HepG2 (cell line): ENCODE measurements at regions not wholly inside any gene's neighbourhood (a gene's known extent, or its start where the extent isn't known, plus 50 kb on each side); places are given as distances from the start of the nearest gene placed in this dataset.

Source experiments
- ATAC-seq: fragments of 200-7000 bp; cut with Tn5 transposase; 3 replicates; pipeline ENCODE4 v1.9.1; 2020; ENCODE audit warnings: mild to moderate bottlenecking, moderate library complexity
- BruUV-seq: library from RNA; stranded (reverse); fragments of 400-500 nt; replicated peaks from 2 replicates; lab custom pipeline; 2021; lab: Mats Ljungman, UMichigan
- CTCF ChIA-PET: fragments of 300-600 bp; formaldehyde crosslinking; extraction: SDS; loops from one replicate; lab custom pipeline; 2021; ENCODE audit warnings: low total read pairs, inconsistent platforms, low intra/inter-chr PET ratio; lab: Yijun Ruan, JAX
- POLR2A ChIA-PET: fragments of 350-600 bp; sonication (Branson Sonifier 250); formaldehyde crosslinking; loops from one replicate; lab custom pipeline; 2020; ENCODE audit warnings: antibody characterized with exemption, inconsistent platforms; lab: Yijun Ruan, JAX
- DNase-seq: peaks from one replicate; pipeline ENCODE4 v3.0.0-alpha.2; 2015; ENCODE audit warnings: low spot score
- FAIRE-seq: peaks from 3 replicates; lab custom pipeline; 2011; peaks lifted over from hg19 to GRCh38; lab: Jason Lieb, UNC
- H2AFZ ChIP-seq: one replicate; pipeline ENCODE4 v1.6.1; 2011; ENCODE audit warnings: low read length, inconsistent platforms
- H3K27ac ChIP-seq: fragments of 300-600 bp; 3 replicates; pipeline ENCODE4 v1.8.0; 2011; ENCODE audit warnings: mixed run types, mild to moderate bottlenecking, mixed read lengths, low read length, inconsistent platforms; ENCODE audit not compliant: insufficient read depth; ENCODE audit errors: extremely low read length
- H3K27me3 ChIP-seq, 2 experiments: fragments of 200-600 bp in 1 of 2; 2 replicates in 1 of 2; 3 replicates in 1 of 2; pipeline versions ENCODE4 v1.6.0 to v1.8.0; 2011; ENCODE audit warnings: low read length in 2 of 2, mild to moderate bottlenecking in 2 of 2, moderate library complexity in 2 of 2, inconsistent platforms in 1 of 2; ENCODE audit not compliant: insufficient read depth in 2 of 2, control insufficient read depth in 1 of 2
- H3K36me3 ChIP-seq, 2 experiments: fragments of 200-600 bp in 1 of 2; replicated peaks in 1 of 2; 2 replicates in 1 of 2; 3 replicates in 1 of 2; pipeline versions ENCODE4 v1.5.1 to v1.8.0; 2011; ENCODE audit warnings: low read length in 2 of 2, inconsistent platforms in 1 of 2; ENCODE audit not compliant: insufficient read depth in 2 of 2, control insufficient read depth in 1 of 2
- H3K4me1 ChIP-seq: 2 replicates; pipeline ENCODE4 v1.5.1; 2012; ENCODE audit warnings: low read length, inconsistent platforms; ENCODE audit not compliant: insufficient read depth
- H3K4me2 ChIP-seq: 2 replicates; pipeline ENCODE4 v1.6.0; 2011; ENCODE audit warnings: low read depth, low read length, inconsistent platforms
- H3K4me3 ChIP-seq, 3 experiments: fragments of 200-600 bp in 1 of 3; sonication (generic), shearing (Covaris generic) in 1 of 3; replicated peaks in 1 of 3; 2 replicates each; pipeline ENCODE4 v1.5.1; 2011 to 2016; ENCODE audit warnings: low read length in 3 of 3, inconsistent platforms in 2 of 3, low read depth in 2 of 3, mild to moderate bottlenecking in 2 of 3, control low read depth in 1 of 3, mixed read lengths in 1 of 3; ENCODE audit not compliant: insufficient read depth in 1 of 3
- H3K79me2 ChIP-seq: one replicate; pipeline ENCODE4 v1.6.1; 2011; ENCODE audit warnings: low read length, inconsistent platforms; ENCODE audit not compliant: insufficient read depth
- H3K9ac ChIP-seq: 2 replicates; pipeline ENCODE4 v1.6.0; 2011; ENCODE audit warnings: mild to moderate bottlenecking, low read depth, low read length, inconsistent platforms; ENCODE audit not compliant: insufficient read depth
- H3K9me3 ChIP-seq: 2 replicates; pipeline ENCODE4 v1.5.1; 2012; ENCODE audit warnings: mild to moderate bottlenecking, low read length
- H4K20me1 ChIP-seq: 2 replicates; pipeline ENCODE4 v1.6.0; 2011; ENCODE audit warnings: inconsistent platforms, mild to moderate bottlenecking, low read length, moderate library complexity; ENCODE audit not compliant: insufficient read depth
- ATF3 ChIP-seq: sonication (generic); formaldehyde crosslinking; IDR thresholded peaks from 2 replicates; pipeline ENCODE4 v1.4.0; 2020; ENCODE audit warnings: missing genetic modification reagents
- DMTF1 ChIP-seq: sonication (generic); formaldehyde crosslinking; IDR thresholded peaks from 2 replicates; pipeline ENCODE4 v1.4.0; 2020; ENCODE audit warnings: mild to moderate bottlenecking, missing genetic modification reagents
- KLF12 ChIP-seq: sonication (generic); formaldehyde crosslinking; IDR thresholded peaks from 2 replicates; pipeline ENCODE4 v1.4.0; 2020; ENCODE audit warnings: missing genetic modification reagents, borderline replicate concordance
- MAFF ChIP-seq: IDR thresholded peaks from 2 replicates; pipeline ENCODE4 v1.6.1; 2011; ENCODE audit warnings: low read depth, low read length, improper control_type of control experiment
- PBX3 ChIP-seq: sonication (generic); formaldehyde crosslinking; IDR thresholded peaks from 2 replicates; pipeline ENCODE4 v1.8.1; 2023; ENCODE audit warnings: missing genetic modification reagents, inconsistent platforms, borderline replicate concordance
- REPIN1 ChIP-seq: sonication (generic); formaldehyde crosslinking; IDR thresholded peaks from 2 replicates; pipeline ENCODE4 v1.8.0; 2022; ENCODE audit warnings: missing genetic modification reagents, low read depth, mild to moderate bottlenecking, borderline replicate concordance
- SIN3A ChIP-seq: IDR thresholded peaks from 2 replicates; pipeline ENCODE4 v1.6.1; 2011; ENCODE audit warnings: low read depth, mild to moderate bottlenecking, control low read depth, low read length, borderline replicate concordance
- SRSF4 ChIP-seq: fragments of 200-400 bp; formaldehyde crosslinking; IDR thresholded peaks from one replicate; pipeline ENCODE4 v1.6.1; 2018; ENCODE audit warnings: mild to moderate bottlenecking, low read depth, low read length, moderate library complexity; ENCODE audit not compliant: poor library complexity, severe bottlenecking
- ZBTB26 ChIP-seq: IDR thresholded peaks from 2 replicates; pipeline ENCODE4 v1.6.1; 2016; ENCODE audit warnings: missing compliant biosample characterization, missing genetic modification reagents, borderline replicate concordance
- ZNF33B ChIP-seq: sonication (generic); formaldehyde crosslinking; IDR thresholded peaks from 2 replicates; pipeline ENCODE4 v1.5.1; 2020; ENCODE audit warnings: mild to moderate bottlenecking, missing genetic modification reagents
- ZNF660 ChIP-seq: sonication (generic); formaldehyde crosslinking; IDR thresholded peaks from 2 replicates; pipeline ENCODE4 v1.5.1; 2020; ENCODE audit warnings: mild to moderate bottlenecking, low read depth, missing genetic modification reagents, borderline replicate concordance
- WGBS: methylation state at CpG from one replicate; pipeline ENCODE4 v1.1.6; 2017; ENCODE audit warnings: low lambda C conversion rate; 5-methylcytosine and 5-hydroxymethylcytosine counted together
- in situ Hi-C: cut with HindIII; loops from 2 replicates; pipeline ENCODE4 v1.10.0; 2017; ENCODE audit warnings: low pct_unique_long_range_greater_than_20kb; ENCODE audit not compliant: extremely low pct_ligation_motif_present
- intact Hi-C: fragments of 100-400 bp; cut with micrococcal nuclease; formaldehyde crosslinking; loops from one replicate; pipeline ENCODE4 v1.10.0; 2022; ENCODE audit not compliant: unreplicated experiment

GRCh38 chr11:29208117-29208516 lies 808.7 kb downstream of the KCNA4 start (continued):
- no peak for TF ChIP-seq ZNF660 (CRISPR knock-in tag)
- TF ChIP-seq KLF12, result no peak
- TF ChIP-seq SRSF4, result no peak
- no peak for TF ChIP-seq DMTF1 (CRISPR knock-in tag)
- no peak for TF ChIP-seq ZNF33B (CRISPR knock-in tag)
- TF ChIP-seq SIN3A, result no peak
- TF ChIP-seq PBX3 (CRISPR knock-in tag), result no peak

GRCh38 chr11:29200791-29201562 lies 815.9 kb downstream of the KCNA4 start:
- no peaks in the 10 kb centered on the region for H3K9me3 ChIP-seq
- ATAC-seq (no peak), FAIRE-seq (no peak)
- H3K27me3 ChIP-seq, result no peaks in the 10 kb centered on the region
- intact Hi-C loops, result no loop called here
- 23% methylated on average over 11 of the region's 11 CpGs for WGBS
- H3K4me1 ChIP-seq, result no peaks in the 10 kb centered on the region
- no peak overlapping the region for H3K27ac ChIP-seq
- no peak for TF ChIP-seq ATF3 (CRISPR knock-in tag)
- no peak for TF ChIP-seq REPIN1 (CRISPR knock-in tag)
- TF ChIP-seq ZBTB26 (CRISPR knock-in tag), result no peak
- no peak for TF ChIP-seq MAFF
- TF ChIP-seq, all 625 proteins: peak for 0
- no peak overlapping the region for H3K4me3 ChIP-seq
- no peak overlapping the region for H3K9ac ChIP-seq
- no peak overlapping the region for H2AFZ ChIP-seq
- ChIA-PET CTCF (no interaction called here), POLR2A (no interaction called here)
- H4K20me1 ChIP-seq, result no peaks in the 10 kb centered on the region
- no TSS peak for BruUV-seq
- H3K79me2 ChIP-seq, result no peaks in the 10 kb centered on the region
- H3K36me3 ChIP-seq, result no peaks in the 10 kb centered on the region
- in situ Hi-C loops, result no loop called here
- DNase-seq, result no peak
- H3K4me2 ChIP-seq, result no peak overlapping the region
